GM12891 (cell line): ENCODE measurements at regions not wholly inside any gene's neighbourhood (a gene's known extent, or its start where the extent isn't known, plus 50 kb on each side); places are given as distances from the start of the nearest gene placed in this dataset.

ENCODE experiments used
- PAX5 ChIP-seq: IDR thresholded peaks from 2 replicates; pipeline ENCODE4 v1.6.1; 2011; ENCODE audit warnings: low read length, moderate library complexity, mild to moderate bottlenecking; ENCODE audit not compliant: insufficient read depth, severe bottlenecking
- POLR2A ChIP-seq: IDR thresholded peaks from 2 replicates; pipeline ENCODE4 v1.6.1; 2011; ENCODE audit warnings: low read depth, low read length, control low read depth
- POLR2AphosphoS5 ChIP-seq: IDR thresholded peaks from 2 replicates; pipeline ENCODE4 v1.6.1; 2011; ENCODE audit warnings: low read depth, low read length, control low read depth
- POU2F2 ChIP-seq: IDR thresholded peaks from 2 replicates; pipeline ENCODE4 v1.6.1; 2011; ENCODE audit warnings: low read depth, mild to moderate bottlenecking, control low read depth, low read length, moderate library complexity
- SPI1 ChIP-seq: IDR thresholded peaks from 2 replicates; pipeline ENCODE4 v1.6.1; 2011; ENCODE audit warnings: low read depth, low read length, control low read depth
- TAF1 ChIP-seq: IDR thresholded peaks from 2 replicates; pipeline ENCODE4 v1.6.1; 2011; ENCODE audit warnings: low read depth, low read length, control low read depth

GRCh38 chr9:129310666-129311350, 132.7 kb upstream of the IER5L start:
- TF ChIP-seq POLR2A (no peak), TAF1 (no peak), POLR2AphosphoS5 (no peak), POU2F2 (no peak), PAX5 (no peak), SPI1 (no peak)
